C1 segment of cervical spinal cord (tissue), 14 donors: ENCODE measurements at regions not wholly inside any gene's neighbourhood (a gene's known extent, or its start where the extent isn't known, plus 50 kb on each side); places are given as distances from the start of the nearest gene placed in this dataset.

Experiments used
- DNase-seq, 14 donors: peaks; one replicate each; lab custom pipeline; 2025; lab: John Stamatoyannopoulos, UW

DNA sequence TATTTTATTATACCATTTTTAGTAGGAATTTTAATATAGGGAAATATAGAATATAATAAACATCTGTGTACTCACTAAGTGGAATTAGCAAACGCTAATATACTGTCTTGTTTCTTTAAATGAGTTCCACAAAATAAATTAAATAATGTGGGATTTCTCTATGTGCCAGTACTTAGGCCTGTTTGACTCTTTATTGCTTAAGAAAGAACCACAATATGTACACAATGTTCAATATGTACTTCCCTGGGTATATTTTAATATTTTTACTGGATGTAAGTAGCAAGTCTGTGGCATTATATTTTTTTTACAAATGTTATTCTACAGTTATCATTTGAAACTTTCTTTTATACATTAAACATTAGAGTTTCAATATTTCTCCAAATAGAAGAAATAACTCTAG, 92.5 kb upstream of the CARD18 start:
- no peak for DNase-seq

DNA sequence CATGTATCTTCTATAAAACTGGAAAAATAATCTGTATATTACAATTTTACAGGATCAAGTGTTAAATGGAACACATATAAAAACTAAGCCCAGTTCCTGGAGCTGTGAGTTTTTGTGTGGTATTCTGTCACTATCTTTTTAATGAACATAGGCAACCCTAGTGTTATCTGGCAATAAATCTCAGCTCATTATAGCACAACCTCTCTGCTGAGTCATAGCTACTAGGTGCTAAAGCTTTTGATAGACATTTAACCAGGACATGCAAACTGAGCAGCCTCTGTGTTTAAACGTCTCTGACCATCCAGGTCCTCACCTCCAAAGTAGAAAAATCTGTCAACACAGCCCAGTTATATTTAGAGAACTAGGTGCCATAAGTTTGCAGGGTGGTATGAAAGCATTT, 91.0 kb upstream of the CARD18 start:
- no peak for DNase-seq

- no peak for DNase-seq
Observed at GRCh38 chr11:105229761-105230160, 90.2 kb upstream of the CARD18 start.

- DNase-seq, result no peak
Observed at GRCh38 chr11:105229257-105229656, 89.7 kb upstream of the CARD18 start.

DNA sequence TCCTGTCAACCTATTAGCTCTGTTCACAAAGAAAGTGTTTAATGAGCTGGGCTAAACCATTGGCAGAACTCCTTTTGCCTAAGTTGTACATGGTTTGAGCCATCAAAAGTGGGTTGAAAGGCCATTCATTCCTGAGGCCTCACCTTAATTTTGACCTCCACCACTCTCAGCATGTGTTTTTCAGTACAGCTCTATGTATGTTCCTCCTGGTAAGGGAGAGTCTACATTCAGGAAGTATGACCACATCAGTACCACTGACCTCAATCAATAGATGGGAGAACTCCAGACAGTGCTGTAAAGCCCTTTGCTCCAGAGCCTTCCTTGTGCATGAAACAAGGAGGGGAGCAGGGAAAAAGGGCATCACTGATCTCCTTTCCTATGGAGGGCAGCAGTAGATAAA, 87.8 kb upstream of the CARD18 start:
- no peak for DNase-seq

DNA sequence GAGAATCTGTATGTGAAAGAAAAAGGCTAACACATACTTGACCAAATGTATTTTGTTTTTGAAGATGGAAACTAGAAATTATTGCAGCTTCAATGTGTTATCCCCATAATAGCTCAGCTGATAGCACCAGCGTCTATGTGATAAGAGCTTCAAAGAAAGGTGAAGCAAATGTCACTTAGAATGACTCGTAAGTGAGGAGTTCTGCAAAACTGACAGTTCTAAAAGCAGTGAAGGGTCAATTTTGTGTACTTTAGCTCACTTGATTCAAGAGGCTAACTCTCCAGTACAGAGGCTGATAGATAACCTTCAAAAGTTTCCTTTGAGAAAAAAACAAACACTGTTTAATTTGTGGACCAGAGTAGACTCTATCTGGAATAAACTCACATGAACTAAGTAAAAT, 87.2 kb upstream of the CARD18 start:
- no peak for DNase-seq

DNA sequence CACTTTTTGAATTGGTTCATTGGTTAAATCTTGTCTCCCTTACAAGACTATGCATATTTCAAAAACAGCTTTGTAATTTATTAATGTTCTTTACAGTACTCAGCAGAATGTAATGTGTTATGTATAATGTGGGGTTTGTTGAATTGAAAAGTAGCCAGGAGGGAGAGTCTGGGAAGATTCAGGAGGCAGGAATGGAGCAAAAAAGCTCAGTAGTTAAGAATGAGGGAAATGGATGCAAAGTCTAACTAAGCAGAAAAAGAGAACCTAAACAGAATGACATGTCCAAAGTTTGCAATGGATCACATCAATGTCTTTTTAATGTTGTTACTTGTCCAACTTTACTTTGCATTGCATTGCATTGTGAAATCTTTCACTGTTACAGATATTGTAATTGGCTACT, 86.5 kb upstream of the CARD18 start:
- DNase-seq, result no peak

DNA sequence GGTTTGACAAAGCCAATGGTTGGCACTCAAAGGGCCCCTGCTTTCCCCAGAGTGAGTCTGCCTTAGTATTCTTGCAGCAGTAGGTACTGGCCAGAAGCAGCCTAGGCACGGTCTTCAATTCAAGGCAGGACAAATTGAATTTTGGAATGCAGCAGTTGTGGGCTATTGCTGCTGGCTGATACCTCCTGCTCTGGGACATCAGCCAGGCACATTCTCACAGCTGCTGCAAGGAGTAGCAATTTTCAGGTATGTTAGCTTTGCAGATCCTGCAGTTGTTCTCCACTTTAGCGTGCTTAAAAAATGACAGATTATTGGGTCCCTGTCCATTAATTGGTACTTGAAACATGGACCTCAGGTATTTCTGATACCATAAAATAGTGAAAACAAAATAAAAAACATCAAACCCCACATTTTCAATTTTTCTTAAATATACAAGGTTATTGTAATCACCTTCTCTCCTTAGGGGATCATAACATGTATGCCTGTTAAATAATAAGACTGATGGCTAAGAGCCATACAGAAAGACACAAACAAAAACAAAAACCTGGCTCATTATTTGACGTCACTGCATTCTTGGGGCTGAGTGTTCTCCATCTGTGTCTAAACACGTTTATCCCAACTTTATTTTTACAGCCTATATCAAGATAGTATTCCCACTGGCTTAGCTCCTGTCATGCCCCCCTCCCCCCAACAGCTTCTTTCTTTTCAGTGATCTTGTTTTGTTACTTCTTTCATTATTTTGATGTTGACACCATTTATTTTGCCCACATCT, 85.1 kb upstream of the CARD18 start:
- DNase-seq, result no peak

- no peak for DNase-seq
Observed at GRCh38 chr11:105220121-105220520, 80.6 kb upstream of the CARD18 start.

- DNase-seq, result no peak
Observed at GRCh38 chr11:105219670-105220069, 80.1 kb upstream of the CARD18 start.

GRCh38 chr11:105219269-105219668, 79.7 kb upstream of the CARD18 start:
- DNase-seq, result no peak

DNA sequence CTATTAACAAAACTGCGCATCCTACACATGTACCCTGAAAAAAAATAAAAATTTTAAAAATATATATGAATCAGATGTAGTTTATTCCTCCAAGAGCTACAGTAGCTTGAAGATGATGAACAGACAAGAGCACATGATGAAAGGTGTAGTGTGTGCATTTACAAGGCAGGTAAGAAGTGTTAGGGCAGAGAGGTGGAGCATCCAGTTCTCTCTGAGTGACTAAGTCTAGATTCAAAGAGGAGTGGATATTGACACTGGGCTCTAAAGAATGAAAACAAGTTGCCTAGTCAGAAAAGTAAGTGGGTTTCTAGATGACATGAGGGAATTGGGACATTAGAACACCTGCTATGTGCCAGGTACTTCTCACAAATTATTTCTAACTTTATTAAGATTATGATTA, 76.0 kb upstream of the CARD18 start:
- no peak for DNase-seq

DNA sequence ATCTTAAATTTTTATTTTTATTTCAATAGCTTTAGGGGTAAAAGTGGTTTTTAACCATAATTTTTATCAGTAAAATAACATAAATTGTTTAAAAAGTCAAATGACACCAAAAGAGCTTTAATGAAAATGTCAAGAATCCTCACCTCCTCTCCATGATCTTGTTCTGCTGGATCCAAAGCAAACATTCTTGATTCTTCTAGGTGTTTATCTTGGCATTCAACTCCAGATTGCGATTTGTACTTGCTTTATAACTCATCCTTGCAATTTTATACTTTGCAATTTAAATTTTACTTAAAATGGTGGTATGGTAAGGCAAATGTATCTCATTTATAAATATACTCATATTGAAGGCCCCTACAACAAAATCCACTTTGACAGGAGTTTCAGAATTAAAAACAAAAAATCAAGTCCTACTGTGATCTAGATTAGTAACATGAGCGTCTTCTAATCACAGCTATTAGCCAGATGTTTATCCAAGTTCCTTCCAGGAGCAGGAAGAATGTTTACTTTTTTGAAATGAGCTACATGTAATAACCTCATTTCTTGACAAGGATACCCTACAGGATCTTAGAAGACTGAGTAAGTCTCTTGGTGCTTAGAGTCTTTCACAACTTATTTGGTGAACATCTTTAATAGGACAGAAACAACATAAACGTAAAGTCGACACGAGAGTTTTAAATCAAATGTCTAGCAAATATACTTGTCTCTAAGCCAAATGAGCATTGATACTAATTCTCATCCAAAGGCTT, 72.4 kb upstream of the CARD18 start:
- DNase-seq, result no peak

DNA sequence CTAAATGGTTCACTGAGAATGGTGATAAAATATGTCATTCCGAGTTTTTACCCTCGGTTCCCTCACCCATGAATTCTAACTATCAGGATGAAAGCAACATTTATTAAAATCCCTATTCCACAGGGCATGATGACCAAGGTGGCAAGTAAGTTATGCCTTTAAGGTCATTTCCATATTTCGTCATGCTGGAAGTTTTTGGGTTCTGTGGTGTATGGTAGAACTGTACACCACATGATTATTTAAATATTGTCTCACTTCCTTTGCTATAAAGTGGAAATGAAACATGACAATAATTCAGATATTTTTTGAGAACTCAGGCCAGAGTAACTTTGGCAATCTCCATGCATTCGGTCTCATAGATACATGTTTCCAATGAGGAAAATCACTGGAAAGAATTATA, 68.5 kb upstream of the CARD18 start:
- DNase-seq, result no peak

- no peak for DNase-seq
Observed at GRCh38 chr11:105206633-105207032, 67.1 kb upstream of the CARD18 start.

GRCh38 chr11:105204636-105205035, 65.1 kb upstream of the CARD18 start:
- no peak for DNase-seq

- no peak for DNase-seq
Observed at GRCh38 chr11:105203569-105204240, 64.1 kb upstream of the CARD18 start.

- no peak for DNase-seq
Observed at GRCh38 chr11:105202844-105203548, 63.4 kb upstream of the CARD18 start.

DNA sequence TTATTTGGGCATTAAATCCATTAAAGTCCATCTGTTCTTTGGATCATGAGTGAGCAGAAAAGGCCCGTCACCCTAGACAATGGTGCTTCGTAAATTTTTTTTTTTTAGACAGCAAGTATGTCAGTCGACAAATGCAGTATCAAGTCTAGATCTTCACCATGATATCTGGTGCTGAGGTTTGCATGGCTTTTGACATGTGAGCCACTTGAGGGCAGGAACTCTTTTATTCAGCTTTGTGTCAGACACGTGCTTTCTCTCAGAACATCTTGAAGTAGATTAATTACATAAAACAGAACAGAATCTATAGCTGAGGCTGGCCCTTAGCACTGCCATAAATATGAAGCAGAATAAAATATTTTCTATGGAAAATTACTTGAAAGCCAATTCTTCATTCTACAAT, 62.9 kb upstream of the CARD18 start:
- no peak for DNase-seq

- DNase-seq, result no peak
Observed at GRCh38 chr11:105201166-105201565, 61.6 kb upstream of the CARD18 start.

GRCh38 chr11:105197071-105197815, 57.7 kb upstream of the CARD18 start:
- DNase-seq, result no peak
